Kidney (tissue), 13 donors: ENCODE measurements at regions not wholly inside any gene's neighbourhood (a gene's known extent, or its start where the extent isn't known, plus 50 kb on each side); places are given as distances from the start of the nearest gene placed in this dataset.

Source experiments
- DNase-seq, 5 donors: peaks; one replicate each; pipeline ENCODE4 v3.0.0-alpha.2; 2013 to 2020
- FAIRE-seq: peaks from 2 replicates; lab custom pipeline; 2012; peaks lifted over from hg19 to GRCh38; lab: Jason Lieb, UNC
- H3K27ac ChIP-seq, 2 donors: one replicate each; pipeline ENCODE4 v1.7.0; 2013; ENCODE audit warnings: low read depth in 2 of 2, low read length in 2 of 2, inconsistent platforms in 1 of 2
- H3K27me3 ChIP-seq: one replicate; pipeline ENCODE4 v1.7.1; 2013; ENCODE audit warnings: low read length, inconsistent platforms; ENCODE audit not compliant: control insufficient read depth, insufficient read depth
- H3K36me3 ChIP-seq, 3 donors: one replicate each; pipeline versions ENCODE4 v1.7.0 to v1.7.1; 2013; ENCODE audit warnings: low read length in 3 of 3, control low read depth in 1 of 3, inconsistent platforms in 1 of 3; ENCODE audit not compliant: insufficient read depth in 3 of 3, control insufficient read depth in 2 of 3
- H3K4me1 ChIP-seq, 3 donors: one replicate each; pipeline versions ENCODE4 v1.7.0 to v1.7.1; 2013; ENCODE audit warnings: low read length in 3 of 3, inconsistent platforms in 1 of 3, low read depth in 1 of 3; ENCODE audit not compliant: control insufficient read depth in 2 of 3, insufficient read depth in 2 of 3
- H3K4me3 ChIP-seq, 3 donors: one replicate each; pipeline versions ENCODE4 v1.7.0 to v1.8.1; 2013; ENCODE audit warnings: low read length in 3 of 3, control low read depth in 1 of 3, inconsistent platforms in 1 of 3
- H3K9ac ChIP-seq, 3 donors: one replicate each; pipeline versions ENCODE4 v1.7.0 to v1.7.1; 2013; ENCODE audit warnings: low read length in 3 of 3, control low read depth in 1 of 3, inconsistent platforms in 1 of 3
- H3K9me3 ChIP-seq, 3 donors: one replicate each; pipeline versions ENCODE4 v1.7.0 to v1.7.1; 2013; ENCODE audit warnings: low read length in 3 of 3, control low read depth in 1 of 3, inconsistent platforms in 1 of 3; ENCODE audit not compliant: control insufficient read depth in 2 of 3, insufficient read depth in 1 of 3
- CTCF ChIP-seq: IDR thresholded peaks from 3 replicates; pipeline ENCODE4 v1.5.1; 2012; ENCODE audit warnings: mild to moderate bottlenecking, moderate library complexity, borderline replicate concordance; ENCODE audit not compliant: insufficient read depth; ENCODE audit errors: extremely low read depth
- intact Hi-C: fragments of 100-400 bp; cut with DNase I; formaldehyde crosslinking; loops from one replicate; pipeline ENCODE4 v1.11.1; 2022
- donor health status: control.
- donor health status: control.
- donor health status: control.
- donor health status: control.
- donor health status: control.
- donor health status: DM: yes; HTN: yes; CAD: no.
- donor health status: Normal renal cell carcinoma (clear cell type).

GRCh38 chr17:73705594-73705993, 61.3 kb upstream of the SDK2 start:
- Histone ChIP-seq H3K9ac (no peak overlapping the region), H3K36me3 (no peaks in the 10 kb centered on the region), H3K4me1 (no peaks in the 10 kb centered on the region), H3K9me3 (no peaks in the 10 kb centered on the region), H3K27ac (no peak overlapping the region), H3K4me3 (no peak overlapping the region), H3K27me3 (no peaks in the 10 kb centered on the region)
- no peak for FAIRE-seq
- peak in 1 of 5 donors; percentile 47 for DNase-seq
- TF ChIP-seq CTCF: no peak
- intact Hi-C loops: no loop called here

DNA sequence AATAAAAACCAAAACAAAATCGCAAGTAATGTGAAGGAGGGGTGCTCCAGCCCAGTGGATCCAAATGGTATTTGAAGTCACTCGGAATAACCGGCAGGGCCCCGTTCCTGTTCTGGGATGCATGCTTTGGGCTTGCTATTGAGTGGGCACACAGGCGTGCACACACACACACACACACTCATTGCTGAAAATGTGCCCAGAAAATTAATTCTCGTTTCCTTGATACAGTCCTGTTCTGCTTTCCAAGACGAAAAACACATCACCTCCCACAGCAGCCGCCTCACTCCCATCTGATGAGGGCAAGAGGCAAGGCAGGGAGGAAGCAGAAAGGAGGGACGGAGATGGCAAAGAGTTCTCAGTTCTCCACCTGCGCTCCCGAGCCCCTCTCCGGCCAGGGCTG, 62.2 kb upstream of the SDK2 start:
- intact Hi-C loops: no loop called here
- Histone ChIP-seq H3K9me3 (no peaks in the 10 kb centered on the region), H3K9ac (no peak overlapping the region), H3K27ac (no peak overlapping the region), H3K27me3 (no peaks in the 10 kb centered on the region), H3K4me1 (no peaks in the 10 kb centered on the region), H3K36me3 (no peaks in the 10 kb centered on the region), H3K4me3 (no peak overlapping the region)
- no peak for DNase-seq
- FAIRE-seq: no peak
- no peak for TF ChIP-seq CTCF

DNA sequence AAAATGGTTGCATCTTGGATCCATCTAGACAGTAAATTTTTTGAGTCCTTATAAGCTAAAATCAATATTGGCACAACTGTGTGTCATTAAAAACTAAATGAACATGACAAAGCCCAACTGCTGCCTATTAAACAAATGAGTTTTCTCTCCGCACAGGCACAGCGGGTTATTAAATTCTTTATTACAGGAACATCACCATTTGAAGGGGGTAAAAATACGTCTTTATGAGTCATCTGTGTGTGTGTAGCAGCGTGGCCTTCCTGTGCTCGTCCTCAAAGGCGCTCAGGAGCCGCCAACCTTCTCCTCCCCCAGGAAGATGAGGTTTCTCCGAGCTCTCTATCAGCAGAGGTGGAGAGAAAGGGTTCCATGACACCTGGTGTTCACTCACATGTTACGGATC, 62.6 kb upstream of the SDK2 start:
- TF ChIP-seq CTCF: no peak

DNA sequence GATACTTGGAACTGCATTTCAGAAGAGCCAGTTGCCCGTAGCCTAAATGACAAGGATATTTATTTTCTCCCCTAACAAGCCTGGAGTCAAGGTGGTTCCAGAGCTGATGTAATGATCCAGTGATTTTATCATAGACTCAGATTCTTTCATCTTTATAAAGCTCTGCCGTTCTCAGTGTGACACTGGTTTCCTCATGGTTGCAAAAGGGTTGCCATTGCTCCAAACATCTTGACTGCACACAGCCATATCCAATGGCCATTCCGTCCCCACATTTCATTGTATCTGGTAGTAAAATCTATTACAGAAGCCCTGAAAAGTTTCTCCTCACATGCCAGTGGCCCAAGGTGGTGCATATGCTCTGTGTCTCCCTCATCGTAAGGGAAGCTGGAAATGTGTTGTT, 63.1 kb upstream of the SDK2 start:
- no peak for FAIRE-seq
- H3K27me3 ChIP-seq: no peaks in the 10 kb centered on the region
- TF ChIP-seq CTCF: no peak
- intact Hi-C loops: no loop called here
- no peaks in the 10 kb centered on the region for H3K9me3 ChIP-seq
- H3K27ac ChIP-seq: no peak overlapping the region
- no peaks in the 10 kb centered on the region for H3K4me1 ChIP-seq
- DNase-seq: no peak
- H3K4me3 ChIP-seq: no peak overlapping the region
- no peaks in the 10 kb centered on the region for H3K36me3 ChIP-seq
- no peak overlapping the region for H3K9ac ChIP-seq

More for the DNA sequence above, 62.6 kb upstream of the SDK2 start:
- Histone ChIP-seq H3K4me1 (no peaks in the 10 kb centered on the region), H3K36me3 (no peaks in the 10 kb centered on the region), H3K9ac (no peak overlapping the region), H3K27me3 (no peaks in the 10 kb centered on the region), H3K4me3 (no peak overlapping the region), H3K9me3 (no peaks in the 10 kb centered on the region), H3K27ac (no peak overlapping the region)
- no peak for DNase-seq
- no peak for FAIRE-seq
- intact Hi-C loops: no loop called here
